H1 (cell line): ENCODE measurements at regions not wholly inside any gene's neighbourhood (a gene's known extent, or its start where the extent isn't known, plus 50 kb on each side); places are given as distances from the start of the nearest gene placed in this dataset.

Experiments
- CTCF ChIA-PET: fragments of 300-600 bp; sonication (Branson Sonifier 250); formaldehyde crosslinking; loops from one replicate; lab custom pipeline; 2021; ENCODE audit not compliant: partially characterized antibody; lab: Charles Lee
- POLR2A ChIA-PET: fragments of 300-600 bp; sonication (Branson Sonifier 250); formaldehyde crosslinking; loops from one replicate; lab custom pipeline; 2021; ENCODE audit warnings: inconsistent platforms; ENCODE audit not compliant: partially characterized antibody; lab: Charles Lee
- DNase-seq, 2 experiments: peaks; one replicate each; pipeline versions ENCODE4 v3.0.0 to v3.0.0-alpha.2; 2010 to 2022; ENCODE audit warnings: low spot score in 2 of 2, low read depth in 1 of 2, mixed read lengths in 1 of 2
- FAIRE-seq: peaks from 2 replicates; lab custom pipeline; 2011; peaks lifted over from hg19 to GRCh38; lab: Jason Lieb, UNC
- H2AFZ ChIP-seq: 2 replicates; pipeline ENCODE4 v1.8.1; 2012; ENCODE audit warnings: low read length, inconsistent platforms
- H2AK5ac ChIP-seq: 2 replicates; pipeline ENCODE4 v1.6.1; 2013; ENCODE audit warnings: low read depth, low read length
- H2BK120ac ChIP-seq: replicated peaks from 2 replicates; pipeline ENCODE3; 2013; ENCODE audit warnings: low read depth, low read length, inconsistent platforms
- H2BK12ac ChIP-seq: 2 replicates; pipeline ENCODE4 v1.6.1; 2013; ENCODE audit warnings: low read depth, low read length
- H2BK15ac ChIP-seq: 2 replicates; pipeline ENCODE4 v1.6.1; 2013; ENCODE audit warnings: low read length
- H2BK20ac ChIP-seq: 2 replicates; pipeline ENCODE4 v1.6.1; 2013; ENCODE audit warnings: low read length
- H2BK5ac ChIP-seq: 2 replicates; pipeline ENCODE4 v1.6.1; 2013; ENCODE audit warnings: low read depth, low read length
- H3K14ac ChIP-seq: 2 replicates; pipeline ENCODE4 v1.6.1; 2013; ENCODE audit warnings: inconsistent platforms; ENCODE audit not compliant: insufficient read length
- H3K18ac ChIP-seq: 2 replicates; pipeline ENCODE4 v1.6.1; 2013; ENCODE audit warnings: low read length; ENCODE audit errors: extremely low read depth
- H3K23ac ChIP-seq: 2 replicates; pipeline ENCODE4 v1.6.1; 2013; ENCODE audit warnings: inconsistent platforms; ENCODE audit not compliant: insufficient read length
- H3K23me2 ChIP-seq: 2 replicates; pipeline ENCODE4 v1.6.1; 2013; ENCODE audit warnings: low read depth, low read length
- H3K27ac ChIP-seq: 2 replicates; pipeline ENCODE4 v1.6.1; 2011; ENCODE audit warnings: low read depth, low read length, inconsistent platforms
- H3K27me3 ChIP-seq, 4 experiments: replicated peaks in 1 of 4; 1 replicate in 1 of 4; 2 replicates in 3 of 4; pipeline versions ENCODE4 v1.6.1 to v1.8.1; 2011 to 2013; ENCODE audit warnings: low read length in 3 of 4, mild to moderate bottlenecking in 3 of 4, inconsistent platforms in 2 of 4, mixed read lengths in 2 of 4, moderate library complexity in 1 of 4; ENCODE audit not compliant: control insufficient read depth in 3 of 4, insufficient read depth in 3 of 4; ENCODE audit errors: extremely low read depth in 1 of 4
- H3K36me3 ChIP-seq, 4 experiments: 2 replicates each; pipeline versions ENCODE4 v1.6.1 to v1.8.1; 2011 to 2013; ENCODE audit warnings: mild to moderate bottlenecking in 4 of 4, low read length in 3 of 4, moderate library complexity in 2 of 4, control low read depth in 1 of 4, inconsistent platforms in 1 of 4; ENCODE audit not compliant: insufficient read depth in 4 of 4, control insufficient read depth in 2 of 4
- H3K4ac ChIP-seq: replicated peaks from 2 replicates; pipeline ENCODE3; 2013; ENCODE audit warnings: low read length, low read depth, mixed read lengths, inconsistent platforms; ENCODE audit not compliant: insufficient read length
- H3K4me1 ChIP-seq, 4 experiments: replicated peaks in 1 of 4; 1 replicate in 1 of 4; 2 replicates in 3 of 4; pipeline versions ENCODE4 v1.6.1 to v1.8.1; 2011 to 2013; ENCODE audit warnings: low read length in 3 of 4, inconsistent platforms in 2 of 4, mixed read lengths in 1 of 4; ENCODE audit not compliant: insufficient read depth in 4 of 4, control insufficient read depth in 3 of 4
- H3K4me2 ChIP-seq, 2 experiments: 2 replicates each; pipeline versions ENCODE4 v1.6.1 to v1.8.1; 2011 to 2013; ENCODE audit warnings: low read depth in 2 of 2, low read length in 2 of 2, control low read depth in 1 of 2, inconsistent platforms in 1 of 2, mild to moderate bottlenecking in 1 of 2; ENCODE audit not compliant: insufficient read depth in 1 of 2
- H3K4me3 ChIP-seq, 4 experiments: fragments of 200-600, 300-600 bp in 1 of 4; sonication (generic), shearing (Covaris generic), sonication (Bioruptor Twin) in 1 of 4; 2 replicates each; pipeline versions ENCODE4 v1.5.1 to v1.8.1; 2011 to 2016; ENCODE audit warnings: low read length in 4 of 4, low read depth in 3 of 4, control low read depth in 2 of 4, inconsistent platforms in 2 of 4, mild to moderate bottlenecking in 2 of 4, mixed read lengths in 1 of 4, moderate library complexity in 1 of 4; ENCODE audit not compliant: insufficient read depth in 2 of 4; ENCODE audit errors: extremely low read depth in 1 of 4
- H3K56ac ChIP-seq: replicated peaks from 2 replicates; pipeline ENCODE3; 2013; ENCODE audit warnings: low read depth, mild to moderate bottlenecking, mixed read lengths, low read length, inconsistent platforms; ENCODE audit not compliant: insufficient read length
- H3K79me1 ChIP-seq: 2 replicates; pipeline ENCODE4 v1.6.1; 2013; ENCODE audit warnings: low read depth, low read length, control low read depth
- H3K79me2 ChIP-seq, 2 experiments: 2 replicates each; pipeline versions ENCODE4 v1.6.1 to v1.8.1; 2012 to 2013; ENCODE audit warnings: low read length in 2 of 2, mild to moderate bottlenecking in 2 of 2, inconsistent platforms in 1 of 2; ENCODE audit not compliant: insufficient read depth in 2 of 2, control insufficient read depth in 1 of 2
- H3K9ac ChIP-seq, 4 experiments: replicated peaks in 1 of 4; 1 replicate in 1 of 4; 2 replicates in 3 of 4; pipeline versions ENCODE4 v1.6.1 to v1.8.1; 2011 to 2013; ENCODE audit warnings: low read depth in 3 of 4, low read length in 3 of 4, control low read depth in 2 of 4, mild to moderate bottlenecking in 2 of 4, moderate library complexity in 2 of 4, inconsistent platforms in 1 of 4; ENCODE audit errors: extremely low read depth in 1 of 4
- H3K9me3 ChIP-seq, 2 experiments: 2 replicates each; pipeline versions ENCODE4 v1.6.1 to v1.8.1; 2012 to 2013; ENCODE audit warnings: mild to moderate bottlenecking in 2 of 2, moderate library complexity in 2 of 2, control low read depth in 1 of 2, inconsistent platforms in 1 of 2, low read depth in 1 of 2, low read length in 1 of 2, mixed read lengths in 1 of 2; ENCODE audit not compliant: insufficient read depth in 2 of 2
- H4K20me1 ChIP-seq, 2 experiments: replicated peaks in 1 of 2; 2 replicates each; pipeline versions ENCODE3 to v1.8.1; 2011 to 2013; ENCODE audit warnings: inconsistent platforms in 2 of 2, low read length in 2 of 2, mild to moderate bottlenecking in 1 of 2; ENCODE audit not compliant: insufficient read depth in 2 of 2, control insufficient read depth in 1 of 2
- H4K5ac ChIP-seq: 2 replicates; pipeline ENCODE4 v1.6.1; 2013; ENCODE audit warnings: low read length, low read depth, mixed read lengths, inconsistent platforms; ENCODE audit not compliant: insufficient read length
- H4K8ac ChIP-seq: 2 replicates; pipeline ENCODE4 v1.8.0; 2013; ENCODE audit warnings: mild to moderate bottlenecking, moderate library complexity, low read length, inconsistent platforms; ENCODE audit not compliant: insufficient read depth; ENCODE audit errors: extremely low read depth
- H4K91ac ChIP-seq: replicated peaks from 2 replicates; pipeline ENCODE3; 2013; ENCODE audit warnings: low read length, mixed read lengths, inconsistent platforms; ENCODE audit not compliant: insufficient read length
- CEBPB ChIP-seq: IDR thresholded peaks from 2 replicates; pipeline ENCODE4 v1.6.1; 2012; ENCODE audit warnings: low read depth, low read length
- EZH2 ChIP-seq: fragments of 200-600 bp; sonication (generic); IDR thresholded peaks from 2 replicates; pipeline ENCODE4 v1.7.1; 2012; ENCODE audit warnings: low read depth, mild to moderate bottlenecking, moderate library complexity, low read length, inconsistent platforms; ENCODE audit not compliant: severe bottlenecking
- JUN ChIP-seq: IDR thresholded peaks from 2 replicates; pipeline ENCODE4 v1.6.1; 2011; ENCODE audit warnings: low read depth, mild to moderate bottlenecking, improper control_type of control experiment, low read length
- KDM1A ChIP-seq: fragments of 200-600, 300-600 bp; sonication (generic); IDR thresholded peaks from 2 replicates; pipeline ENCODE4 v1.7.1; 2016; ENCODE audit warnings: mild to moderate bottlenecking, low read length, borderline replicate concordance
- MAFK ChIP-seq: IDR thresholded peaks from 2 replicates; pipeline ENCODE4 v1.6.1; 2012; ENCODE audit warnings: low read depth, mild to moderate bottlenecking, improper control_type of control experiment, low read length
- POLR2AphosphoS5 ChIP-seq: IDR thresholded peaks from 2 replicates; pipeline ENCODE4 v1.6.1; 2011; ENCODE audit warnings: low read depth, low read length
- RBBP5 ChIP-seq: IDR thresholded peaks from 2 replicates; pipeline ENCODE4 v1.7.1; 2012; ENCODE audit warnings: low read depth, mild to moderate bottlenecking, inconsistent platforms, low read length, moderate library complexity, borderline replicate concordance
- SP1 ChIP-seq: IDR thresholded peaks from 2 replicates; pipeline ENCODE4 v1.6.1; 2011; ENCODE audit warnings: low read depth, low read length
- TAF7 ChIP-seq: optimal IDR thresholded peaks from 2 replicates; pipeline ENCODE3; 2011; ENCODE audit warnings: low read depth, mild to moderate bottlenecking, inconsistent platforms, low read length, moderate library complexity, borderline replicate concordance
- YY1 ChIP-seq: IDR thresholded peaks from 2 replicates; pipeline ENCODE4 v1.6.1; 2011; ENCODE audit warnings: low read depth, mild to moderate bottlenecking, low read length
- WGBS, 2 experiments: shearing (Covaris generic) in 1 of 2; methylation state at CpG; one replicate each; pipeline versions ENCODE4 v1.1.6 to v1.1.7; 2013 to 2015; ENCODE audit warnings: low lambda C conversion rate in 2 of 2, mixed read lengths in 2 of 2, inconsistent platforms in 1 of 2, low coverage in 1 of 2, missing lambda C conversion rate in 1 of 2; ENCODE audit not compliant: insufficient replicate concordance in 2 of 2, insufficient coverage in 1 of 2, insufficient read length in 1 of 2; ENCODE audit errors: extremely low coverage in 1 of 2, missing lambda C conversion rate in 1 of 2; 5-methylcytosine and 5-hydroxymethylcytosine counted together

GRCh38 chr2:150700666-150701580 lies 213.5 kb upstream of the RND3 start:
- no peak for FAIRE-seq
- no peaks in the 10 kb centered on the region for H3K79me2 ChIP-seq
- no peak overlapping the region for H4K91ac ChIP-seq
- H2BK5ac ChIP-seq = no peak overlapping the region
- no peak overlapping the region for H3K18ac ChIP-seq
- WGBS, 2 experiments = 80% methylated on average over 5 of the region's 5 CpGs; no CpG with 5 or more reads in 1 of the 2 experiments
- H2BK15ac ChIP-seq = no peak overlapping the region
- no peak overlapping the region for H3K4me3 ChIP-seq
- H2BK12ac ChIP-seq = no peak overlapping the region
- no peak overlapping the region; the same call in 1 of the 2 replicates for H2BK20ac ChIP-seq
- no peaks in the 10 kb centered on the region for H3K23me2 ChIP-seq
- H3K27me3 ChIP-seq = no peaks in the 10 kb centered on the region
- no peak overlapping the region for H2AFZ ChIP-seq
- no peak overlapping the region for H3K4me2 ChIP-seq
- no peaks in the 10 kb centered on the region for H3K36me3 ChIP-seq
- no peak overlapping the region for H3K9ac ChIP-seq
- no peaks in the 10 kb centered on the region; the same call in 1 of the 2 replicates for H3K79me1 ChIP-seq
- no peaks in the 10 kb centered on the region for H4K20me1 ChIP-seq
- H2AK5ac ChIP-seq = no peak overlapping the region
- no peak overlapping the region for H3K4ac ChIP-seq
- no peak overlapping the region for H4K5ac ChIP-seq
- TF ChIP-seq SP1 (no peak), CEBPB (no peak), POLR2AphosphoS5 (no peak), RBBP5 (no peak), MAFK (no peak), YY1 (no peak), KDM1A (no peak), JUN (no peak), EZH2 (no peak), TAF7 (no peak)
- TF ChIP-seq, all 59 proteins: peak for 0
- Histone ChIP-seq H3K56ac (no peak overlapping the region), H2BK120ac (no peak overlapping the region), H3K14ac (no peak overlapping the region), H3K4me1 (peaks cover 0 to 3% (median 0%) of the 10 kb centered on the region in 4 experiments; a peak in 1 of 7 replicates), H3K23ac (no peak overlapping the region), H4K8ac (no peak overlapping the region), H3K27ac (no peak overlapping the region), H3K9me3 (peaks cover 3 to 4% of the 10 kb centered on the region in 2 experiments; a peak in 1 of 4 replicates)
- DNase-seq = no peak
- POLR2A ChIA-PET = no interaction called here
- CTCF ChIA-PET = no interaction called here
